ENCODE measurements at regions not wholly inside any gene's neighbourhood (a gene's known extent, or its start where the extent isn't known, plus 50 kb on each side); places are given as distances from the start of the nearest gene placed in this dataset.
"Not testable (repeated sequence)": the region's sequence is repeated elsewhere in the genome, so short reads cannot be mapped to it uniquely, and the experiment has no call there.

- H3K4me3 ChIP-seq (ENCODE audit: low read depth in 1 of 2, low read length in 2 of 2), result peak overlapping the region; percentile 55 to 63
- 1% methylated on average over 15 to 26 of the region's 46 CpGs for WGBS, 2 donors
Observed at GRCh38 chr3:195989197-195989920, 81.0 kb upstream of the TNK2 start.

GRCh38 chr3:195988764-195989163 lies 80.4 kb upstream of the TNK2 start:
- WGBS, 2 donors, result 41 to 46% methylated on average over 7 of the region's 7 CpGs
- H3K9me3 ChIP-seq (ENCODE audit: control insufficient read depth in 2 of 2, insufficient read depth in 1 of 2, low read depth in 1 of 2, low read length in 1 of 2); H3K27ac ChIP-seq (ENCODE audit: low read depth in 2 of 2, low read length in 1 of 2); H3K36me3 ChIP-seq (ENCODE audit: control insufficient read depth in 2 of 2, insufficient read depth in 2 of 2, low read length in 1 of 2); H3K4me1 ChIP-seq (ENCODE audit: control insufficient read depth in 2 of 2, insufficient read depth in 2 of 2, low read length in 1 of 2); H3K27me3 ChIP-seq (ENCODE audit: control insufficient read depth in 1 of 2, insufficient read depth in 2 of 2, low read length in 2 of 2): not testable (repeated sequence)
- H3K4me3 ChIP-seq (ENCODE audit: low read depth in 1 of 2, low read length in 2 of 2), result peak overlapping the region in 1 of 2 donors; percentile 33

More at GRCh38 chr3:195989197-195989920, 81.0 kb upstream of the TNK2 start:
- not testable (repeated sequence) for H3K4me1 ChIP-seq (ENCODE audit: control insufficient read depth in 2 of 2, insufficient read depth in 2 of 2, low read length in 1 of 2); H3K9me3 ChIP-seq (ENCODE audit: control insufficient read depth in 2 of 2, insufficient read depth in 1 of 2, low read depth in 1 of 2, low read length in 1 of 2); H3K27me3 ChIP-seq (ENCODE audit: control insufficient read depth in 1 of 2, insufficient read depth in 2 of 2, low read length in 2 of 2); H3K36me3 ChIP-seq (ENCODE audit: control insufficient read depth in 2 of 2, insufficient read depth in 2 of 2, low read length in 1 of 2)
- peak overlapping the region in 1 of 2 donors; percentile 55 for H3K27ac ChIP-seq (ENCODE audit: low read depth in 2 of 2, low read length in 1 of 2)

GRCh38 chr3:195987001-195987400 lies 78.7 kb upstream of the TNK2 start:
- not testable (repeated sequence) for H3K27me3 ChIP-seq (ENCODE audit: control insufficient read depth in 1 of 2, insufficient read depth in 2 of 2, low read length in 2 of 2); H3K4me3 ChIP-seq (ENCODE audit: low read depth in 1 of 2, low read length in 2 of 2); H3K4me1 ChIP-seq (ENCODE audit: control insufficient read depth in 2 of 2, insufficient read depth in 2 of 2, low read length in 1 of 2); H3K9me3 ChIP-seq (ENCODE audit: control insufficient read depth in 2 of 2, insufficient read depth in 1 of 2, low read depth in 1 of 2, low read length in 1 of 2); H3K27ac ChIP-seq (ENCODE audit: low read depth in 2 of 2, low read length in 1 of 2)
- H3K36me3 ChIP-seq (ENCODE audit: control insufficient read depth in 2 of 2, insufficient read depth in 2 of 2, low read length in 1 of 2), result peaks cover 0 to 11% of the 10 kb centered on the region in 2 donors
- 80% methylated on average over 3 to 5 of the region's 8 CpGs for WGBS, 2 donors

DNA sequence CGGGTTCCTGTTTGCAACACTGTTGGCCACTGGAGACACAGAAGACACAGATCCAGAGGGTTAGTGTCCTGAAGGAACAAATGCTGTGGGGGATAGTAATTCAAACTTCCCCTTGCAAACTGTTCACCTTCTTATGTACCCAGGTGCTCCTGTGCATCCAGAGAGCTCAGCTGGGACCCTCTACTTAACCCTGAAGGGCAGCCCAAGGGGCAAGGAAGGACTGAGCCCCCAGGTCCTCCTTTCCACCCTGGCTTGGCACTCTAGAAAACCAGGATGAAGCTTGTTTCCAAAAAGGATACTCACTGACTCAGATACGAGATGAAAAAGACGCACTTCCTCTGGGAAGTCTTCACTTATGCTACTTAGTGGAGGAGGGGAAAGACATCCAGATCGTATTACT lies 78.2 kb upstream of the TNK2 start:
- H3K4me3 ChIP-seq (ENCODE audit: low read depth in 1 of 2, low read length in 2 of 2); H3K27me3 ChIP-seq (ENCODE audit: control insufficient read depth in 1 of 2, insufficient read depth in 2 of 2, low read length in 2 of 2); H3K4me1 ChIP-seq (ENCODE audit: control insufficient read depth in 2 of 2, insufficient read depth in 2 of 2, low read length in 1 of 2); H3K9me3 ChIP-seq (ENCODE audit: control insufficient read depth in 2 of 2, insufficient read depth in 1 of 2, low read depth in 1 of 2, low read length in 1 of 2); H3K27ac ChIP-seq (ENCODE audit: low read depth in 2 of 2, low read length in 1 of 2): not testable (repeated sequence)
- peaks cover 0 to 12% of the 10 kb centered on the region in 2 donors for H3K36me3 ChIP-seq (ENCODE audit: control insufficient read depth in 2 of 2, insufficient read depth in 2 of 2, low read length in 1 of 2)
- 67% methylated on average over 2 of the region's 4 CpGs; no CpG with 5 or more reads in 1 of the 2 donors for WGBS, 2 donors

DNA sequence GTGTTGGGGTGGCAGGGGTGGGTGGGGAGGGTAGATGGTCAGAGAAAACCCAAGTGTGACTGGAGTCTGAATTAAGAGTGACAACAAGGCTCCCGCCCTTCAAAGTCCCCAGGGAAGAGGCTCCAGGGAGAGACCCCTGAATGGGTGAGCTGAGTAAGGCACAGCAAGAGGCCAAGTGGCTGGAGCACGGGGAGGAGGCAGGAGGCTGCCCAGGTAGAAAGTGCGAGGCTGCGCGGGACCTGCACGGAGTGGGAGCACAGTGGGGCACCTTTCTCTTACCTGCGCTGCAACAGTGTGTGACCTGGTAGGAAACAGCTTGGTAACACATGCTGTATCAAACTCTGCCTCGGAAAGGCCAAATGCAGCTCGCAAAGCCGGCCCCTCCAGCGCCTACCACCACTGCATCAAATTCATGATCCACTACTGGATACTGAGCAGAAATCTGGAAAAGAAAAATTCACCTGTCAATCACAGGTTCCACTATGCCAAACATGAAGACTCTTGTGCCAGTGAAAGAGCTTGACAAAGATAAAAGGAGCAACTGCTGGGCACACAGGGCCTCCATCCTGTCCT lies 77.1 kb upstream of the TNK2 start:
- 97 to 98% methylated on average over 9 of the region's 11 CpGs for WGBS, 2 donors
- not testable (repeated sequence) for H3K9me3 ChIP-seq (ENCODE audit: control insufficient read depth in 2 of 2, insufficient read depth in 1 of 2, low read depth in 1 of 2, low read length in 1 of 2)

DNA sequence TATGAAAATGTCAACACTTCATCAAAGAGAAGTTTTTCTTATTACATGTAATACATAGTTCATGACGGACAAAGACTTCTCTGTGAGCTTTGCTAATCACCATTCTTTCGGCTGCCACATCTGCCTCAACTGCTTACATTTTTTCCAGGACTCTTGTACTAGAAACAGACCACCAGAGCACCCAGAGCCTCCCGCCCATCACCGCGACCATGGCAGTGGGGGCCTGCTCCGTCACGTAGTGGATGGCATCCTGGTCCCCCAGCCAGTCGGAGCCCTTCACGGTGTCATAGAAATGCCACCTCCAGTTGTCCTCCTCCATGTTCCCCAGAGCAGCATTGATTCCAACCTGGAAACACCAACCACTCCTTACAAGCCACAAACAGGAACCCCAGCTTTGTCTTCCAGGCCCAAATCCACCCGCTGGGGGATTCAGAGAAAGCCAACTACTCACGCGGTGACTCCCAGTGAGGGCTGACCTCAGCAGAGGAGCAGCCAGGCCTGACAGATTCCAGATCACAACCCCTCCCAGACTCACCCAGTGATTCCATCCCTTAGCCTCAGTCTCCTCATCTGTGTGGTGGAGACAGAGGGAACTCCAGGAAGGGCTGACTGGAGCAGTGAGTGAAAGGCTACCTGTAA lies 76.2 kb upstream of the TNK2 start:
- WGBS, 2 donors, result 93 to 96% methylated on average over 12 of the region's 12 CpGs
- H3K4me3 ChIP-seq (ENCODE audit: low read depth in 1 of 2, low read length in 2 of 2); H3K9me3 ChIP-seq (ENCODE audit: control insufficient read depth in 2 of 2, insufficient read depth in 1 of 2, low read depth in 1 of 2, low read length in 1 of 2); H3K27ac ChIP-seq (ENCODE audit: low read depth in 2 of 2, low read length in 1 of 2); H3K27me3 ChIP-seq (ENCODE audit: control insufficient read depth in 1 of 2, insufficient read depth in 2 of 2, low read length in 2 of 2); H3K4me1 ChIP-seq (ENCODE audit: control insufficient read depth in 2 of 2, insufficient read depth in 2 of 2, low read length in 1 of 2): not testable (repeated sequence)
- peaks cover 0 to 16% of the 10 kb centered on the region in 2 donors for H3K36me3 ChIP-seq (ENCODE audit: control insufficient read depth in 2 of 2, insufficient read depth in 2 of 2, low read length in 1 of 2)

More for the DNA sequence above, 77.1 kb upstream of the TNK2 start:
- H3K4me1 ChIP-seq (ENCODE audit: control insufficient read depth in 2 of 2, insufficient read depth in 2 of 2, low read length in 1 of 2); H3K27ac ChIP-seq (ENCODE audit: low read depth in 2 of 2, low read length in 1 of 2); H3K27me3 ChIP-seq (ENCODE audit: control insufficient read depth in 1 of 2, insufficient read depth in 2 of 2, low read length in 2 of 2); H3K4me3 ChIP-seq (ENCODE audit: low read depth in 1 of 2, low read length in 2 of 2): not testable (repeated sequence)
- H3K36me3 ChIP-seq (ENCODE audit: control insufficient read depth in 2 of 2, insufficient read depth in 2 of 2, low read length in 1 of 2), result peaks cover 0 to 12% of the 10 kb centered on the region in 2 donors

GRCh38 chr3:195983880-195984279 lies 75.5 kb upstream of the TNK2 start:
- peaks cover 0 to 16% of the 10 kb centered on the region in 2 donors for H3K36me3 ChIP-seq (ENCODE audit: control insufficient read depth in 2 of 2, insufficient read depth in 2 of 2, low read length in 1 of 2)
- H3K27ac ChIP-seq (ENCODE audit: low read depth in 2 of 2, low read length in 1 of 2); H3K4me3 ChIP-seq (ENCODE audit: low read depth in 1 of 2, low read length in 2 of 2); H3K4me1 ChIP-seq (ENCODE audit: control insufficient read depth in 2 of 2, insufficient read depth in 2 of 2, low read length in 1 of 2); H3K9me3 ChIP-seq (ENCODE audit: control insufficient read depth in 2 of 2, insufficient read depth in 1 of 2, low read depth in 1 of 2, low read length in 1 of 2); H3K27me3 ChIP-seq (ENCODE audit: control insufficient read depth in 1 of 2, insufficient read depth in 2 of 2, low read length in 2 of 2): not testable (repeated sequence)
- WGBS, 2 donors, result 76 to 84% methylated on average over 16 of the region's 16 CpGs

GRCh38 chr3:195982754-195983153 lies 74.4 kb upstream of the TNK2 start:
- H3K27ac ChIP-seq (ENCODE audit: low read depth in 2 of 2, low read length in 1 of 2); H3K4me3 ChIP-seq (ENCODE audit: low read depth in 1 of 2, low read length in 2 of 2); H3K9me3 ChIP-seq (ENCODE audit: control insufficient read depth in 2 of 2, insufficient read depth in 1 of 2, low read depth in 1 of 2, low read length in 1 of 2); H3K27me3 ChIP-seq (ENCODE audit: control insufficient read depth in 1 of 2, insufficient read depth in 2 of 2, low read length in 2 of 2); H3K4me1 ChIP-seq (ENCODE audit: control insufficient read depth in 2 of 2, insufficient read depth in 2 of 2, low read length in 1 of 2): not testable (repeated sequence)
- H3K36me3 ChIP-seq (ENCODE audit: control insufficient read depth in 2 of 2, insufficient read depth in 2 of 2, low read length in 1 of 2), result peaks cover 0 to 16% of the 10 kb centered on the region in 2 donors
- WGBS, 2 donors, result 93 to 95% methylated on average over 17 of the region's 17 CpGs

- not testable (repeated sequence) for H3K4me3 ChIP-seq (ENCODE audit: low read depth in 1 of 2, low read length in 2 of 2); H3K27me3 ChIP-seq (ENCODE audit: control insufficient read depth in 1 of 2, insufficient read depth in 2 of 2, low read length in 2 of 2); H3K9me3 ChIP-seq (ENCODE audit: control insufficient read depth in 2 of 2, insufficient read depth in 1 of 2, low read depth in 1 of 2, low read length in 1 of 2); H3K27ac ChIP-seq (ENCODE audit: low read depth in 2 of 2, low read length in 1 of 2); H3K4me1 ChIP-seq (ENCODE audit: control insufficient read depth in 2 of 2, insufficient read depth in 2 of 2, low read length in 1 of 2)
- 75 to 82% methylated on average over 7 of the region's 7 CpGs for WGBS, 2 donors
- peaks cover 0 to 16% of the 10 kb centered on the region in 2 donors for H3K36me3 ChIP-seq (ENCODE audit: control insufficient read depth in 2 of 2, insufficient read depth in 2 of 2, low read length in 1 of 2)
Observed at GRCh38 chr3:195981778-195982177, 73.4 kb upstream of the TNK2 start.

GRCh38 chr3:195979877-195980276 lies 71.5 kb upstream of the TNK2 start:
- 95 to 97% methylated on average over 10 of the region's 10 CpGs for WGBS, 2 donors
- H3K36me3 ChIP-seq (ENCODE audit: control insufficient read depth in 2 of 2, insufficient read depth in 2 of 2, low read length in 1 of 2), result peaks cover 0 to 20% of the 10 kb centered on the region in 2 donors
- not testable (repeated sequence) for H3K27me3 ChIP-seq (ENCODE audit: control insufficient read depth in 1 of 2, insufficient read depth in 2 of 2, low read length in 2 of 2); H3K9me3 ChIP-seq (ENCODE audit: control insufficient read depth in 2 of 2, insufficient read depth in 1 of 2, low read depth in 1 of 2, low read length in 1 of 2); H3K27ac ChIP-seq (ENCODE audit: low read depth in 2 of 2, low read length in 1 of 2); H3K4me1 ChIP-seq (ENCODE audit: control insufficient read depth in 2 of 2, insufficient read depth in 2 of 2, low read length in 1 of 2); H3K4me3 ChIP-seq (ENCODE audit: low read depth in 1 of 2, low read length in 2 of 2)

Data from esophagus (tissue), 2 donors.